AG04449 (cell line): ENCODE measurements at regions not wholly inside any gene's neighbourhood (a gene's known extent, or its start where the extent isn't known, plus 50 kb on each side); places are given as distances from the start of the nearest gene placed in this dataset.
A peak's percentile ranks its signal among the peaks of the same experiment; 100 is the strongest.
"Not testable (repeated sequence)": the region's sequence is repeated elsewhere in the genome, so short reads cannot be mapped to it uniquely, and the experiment has no call there.

Experiments used
- CTCF ChIA-PET: fragments of 350-600 bp; formaldehyde crosslinking; extraction: SDS; loops from one replicate; lab custom pipeline; 2021; ENCODE audit warnings: antibody characterized with exemption; lab: Yijun Ruan, JAX
- POLR2A ChIA-PET: fragments of 400-600, 350-600 bp; formaldehyde crosslinking; extraction: SDS; loops from one replicate; lab custom pipeline; 2020; ENCODE audit warnings: antibody characterized with exemption, inconsistent platforms; lab: Yijun Ruan, JAX
- DNase-seq: peaks from one replicate; pipeline ENCODE4 v3.0.0-alpha.2; 2010; ENCODE audit warnings: low read depth, low spot score
- H3K4me3 ChIP-seq: 2 replicates; pipeline ENCODE4 v1.5.1; 2011; ENCODE audit warnings: low read depth, mild to moderate bottlenecking, control low read depth, low read length
- CTCF ChIP-seq: IDR thresholded peaks from one replicate; pipeline ENCODE4 v1.5.1; 2011; ENCODE audit warnings: mild to moderate bottlenecking, moderate library complexity, low read length, control low read depth, inconsistent platforms; ENCODE audit not compliant: insufficient read depth; ENCODE audit errors: missing control alignments

GRCh38 chr2:145750144-145750543 is 1230.2 kb upstream of the ZEB2 start:
- DNase-seq, result no peak
- H3K4me3 ChIP-seq, result no peak overlapping the region
- ChIA-PET CTCF (interaction anchor here (1.4 kb wide), 1 partner anchor 12 kb away, joined by 4 read pairs; no protein-coding TSS in a partner anchor), POLR2A (no interaction called here)
- no peak for TF ChIP-seq CTCF

GRCh38 chr2:145749556-145749955 is 1229.6 kb upstream of the ZEB2 start:
- no peak for DNase-seq
- no peak for TF ChIP-seq CTCF
- H3K4me3 ChIP-seq, result no peak overlapping the region
- CTCF ChIA-PET, result interaction anchor here (1.4 kb wide), 1 partner anchor 11 kb away, joined by 4 read pairs; no protein-coding TSS in a partner anchor
- POLR2A ChIA-PET, result no interaction called here

- no peak for TF ChIP-seq CTCF
- DNase-seq, result no peak
- ChIA-PET POLR2A (no interaction called here), CTCF (interaction anchor here (1.4 kb wide), 1 partner anchor 11 kb away, joined by 4 read pairs; no protein-coding TSS in a partner anchor)
- no peak overlapping the region for H3K4me3 ChIP-seq
These were observed 1229.0 kb upstream of the ZEB2 start for GRCh38 chr2:145748927-145749326.

DNA sequence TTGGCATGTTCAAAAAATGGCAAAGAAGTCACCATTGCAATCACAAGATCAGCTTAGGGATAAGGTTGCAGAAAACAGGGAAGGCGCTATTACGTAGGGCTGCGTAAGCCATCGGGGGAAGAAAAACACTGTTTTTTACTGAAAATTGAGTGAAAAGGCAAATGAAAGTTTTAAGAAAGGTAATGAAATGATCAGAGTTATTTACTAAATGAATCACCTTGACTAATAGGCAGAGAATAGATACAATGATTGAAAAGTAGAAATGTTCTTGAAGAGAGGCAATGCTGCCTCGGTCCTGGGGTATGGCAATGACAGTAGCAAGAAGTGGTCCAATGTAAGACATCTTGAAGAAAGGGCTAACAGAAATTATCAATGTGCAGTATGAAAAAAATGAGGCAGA is 1227.8 kb upstream of the ZEB2 start:
- CTCF ChIA-PET, result interaction anchor here (0.9 kb wide), 1 partner anchor 13 kb away, joined by 3 read pairs; no protein-coding TSS in a partner anchor
- no peak for TF ChIP-seq CTCF

GRCh38 chr2:145745387-145745721 is 1225.4 kb upstream of the ZEB2 start:
- not testable (repeated sequence) for DNase-seq
- CTCF ChIA-PET, result interaction anchor here (3.4 kb wide), 1 partner anchor 8 kb away, joined by 14 read pairs; no protein-coding TSS in a partner anchor

More for the DNA sequence above, 1227.8 kb upstream of the ZEB2 start:
- H3K4me3 ChIP-seq, result no peak overlapping the region
- POLR2A ChIA-PET, result no interaction called here
- DNase-seq, result no peak

DNA sequence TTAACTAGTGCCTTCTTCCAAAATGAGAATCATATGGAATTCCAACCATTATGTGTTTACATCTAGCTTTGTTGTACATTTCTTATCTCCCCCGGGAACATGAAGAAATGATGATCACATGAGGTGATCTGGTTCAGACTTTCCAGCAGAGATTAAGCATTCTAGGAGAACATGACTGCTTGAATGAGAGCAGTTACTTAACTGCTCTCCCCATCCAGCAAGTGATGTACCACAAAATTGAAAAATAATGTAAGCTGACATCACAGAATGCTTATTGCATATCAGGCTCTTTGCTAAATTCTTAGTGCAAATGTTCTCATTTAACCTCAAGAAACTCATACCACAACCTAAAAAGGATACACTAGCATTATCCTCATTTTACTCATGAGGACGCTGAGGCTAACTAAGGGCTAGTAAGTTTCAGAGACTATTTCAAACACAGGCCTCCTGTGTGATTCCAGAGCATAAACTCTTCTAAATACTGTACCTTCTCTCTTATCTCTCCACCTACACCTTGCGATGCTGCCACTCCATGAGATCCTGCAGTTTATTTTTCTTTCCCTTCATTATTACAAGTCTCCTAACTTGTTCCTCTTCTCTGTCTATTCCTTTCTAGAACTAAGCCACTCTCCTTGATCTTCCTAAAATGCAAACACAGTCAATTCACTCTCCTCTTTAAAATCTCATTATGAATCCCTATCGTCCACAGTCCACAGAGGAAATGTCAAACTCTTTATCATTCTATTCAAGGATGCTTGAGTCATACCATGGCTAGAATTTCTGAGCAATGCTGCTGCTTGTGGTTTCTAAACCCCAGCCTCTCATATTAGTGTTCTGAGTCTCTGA is 1224.8 kb upstream of the ZEB2 start:
- ChIA-PET CTCF (interaction anchor here (3.4 kb wide), 1 partner anchor 8 kb away, joined by 14 read pairs; no protein-coding TSS in a partner anchor), POLR2A (interaction anchor here (0.6 kb wide), 1 partner anchor 1799 kb away, joined by 3 read pairs; no protein-coding TSS in a partner anchor)
- DNase-seq, result peak; percentile 82
- no peak overlapping the region for H3K4me3 ChIP-seq
- TF ChIP-seq CTCF, result no peak

More at GRCh38 chr2:145745387-145745721, 1225.4 kb upstream of the ZEB2 start:
- POLR2A ChIA-PET, result interaction anchor here (0.6 kb wide), 1 partner anchor 1800 kb away, joined by 3 read pairs; no protein-coding TSS in a partner anchor
- H3K4me3 ChIP-seq, result not testable (repeated sequence)
